Fibroblast of mammary gland (primary cell): ENCODE measurements at regions not wholly inside any gene's neighbourhood (a gene's known extent, or its start where the extent isn't known, plus 50 kb on each side); places are given as distances from the start of the nearest gene placed in this dataset.

Experiments used
- DNase-seq: peaks from one replicate; pipeline ENCODE4 v3.0.0-alpha.2; 2010; ENCODE audit warnings: low read depth
- H3K4me3 ChIP-seq: 2 replicates; pipeline ENCODE4 v1.5.1; 2011; ENCODE audit warnings: low read depth, mild to moderate bottlenecking, low read length, moderate library complexity; ENCODE audit not compliant: control insufficient read depth
- TF ChIP-seq, protein P1 (sequence below): conservative IDR thresholded peaks from 2 replicates; pipeline ENCODE4 v1.5.1; 2011; ENCODE audit warnings: low read depth, low read length, inconsistent platforms; ENCODE audit not compliant: control insufficient read depth, insufficient read depth

DNA sequence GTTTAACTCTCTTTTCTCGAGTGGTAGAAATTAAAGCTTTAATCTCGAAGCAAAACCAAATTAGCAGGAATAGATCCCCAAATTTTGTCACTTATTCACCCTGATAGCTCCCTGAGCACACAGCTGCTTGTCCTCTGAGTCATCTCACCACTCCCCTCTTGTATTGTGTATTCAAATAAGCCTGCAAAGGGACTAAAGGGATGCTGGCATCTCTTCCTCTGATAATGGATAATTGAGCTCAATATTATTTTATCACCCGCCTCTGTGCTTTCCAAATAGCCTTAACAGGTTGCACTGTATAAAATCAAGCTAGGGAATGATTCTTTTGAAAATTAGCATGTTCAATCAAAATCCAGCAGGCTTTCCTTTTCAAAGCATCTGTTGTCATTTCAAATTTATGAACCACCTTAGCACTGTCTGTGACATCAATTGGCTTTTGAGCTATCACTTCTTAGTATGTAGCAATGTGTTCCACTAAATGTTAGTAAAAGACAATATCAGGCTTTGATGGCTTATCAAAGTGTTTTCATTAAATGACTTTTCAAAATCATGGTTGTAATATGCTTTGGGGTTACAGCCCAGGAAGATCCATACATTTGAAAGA, 561.6 kb downstream of the PLA2G4A start:
- TF ChIP-seq, protein P1, sequence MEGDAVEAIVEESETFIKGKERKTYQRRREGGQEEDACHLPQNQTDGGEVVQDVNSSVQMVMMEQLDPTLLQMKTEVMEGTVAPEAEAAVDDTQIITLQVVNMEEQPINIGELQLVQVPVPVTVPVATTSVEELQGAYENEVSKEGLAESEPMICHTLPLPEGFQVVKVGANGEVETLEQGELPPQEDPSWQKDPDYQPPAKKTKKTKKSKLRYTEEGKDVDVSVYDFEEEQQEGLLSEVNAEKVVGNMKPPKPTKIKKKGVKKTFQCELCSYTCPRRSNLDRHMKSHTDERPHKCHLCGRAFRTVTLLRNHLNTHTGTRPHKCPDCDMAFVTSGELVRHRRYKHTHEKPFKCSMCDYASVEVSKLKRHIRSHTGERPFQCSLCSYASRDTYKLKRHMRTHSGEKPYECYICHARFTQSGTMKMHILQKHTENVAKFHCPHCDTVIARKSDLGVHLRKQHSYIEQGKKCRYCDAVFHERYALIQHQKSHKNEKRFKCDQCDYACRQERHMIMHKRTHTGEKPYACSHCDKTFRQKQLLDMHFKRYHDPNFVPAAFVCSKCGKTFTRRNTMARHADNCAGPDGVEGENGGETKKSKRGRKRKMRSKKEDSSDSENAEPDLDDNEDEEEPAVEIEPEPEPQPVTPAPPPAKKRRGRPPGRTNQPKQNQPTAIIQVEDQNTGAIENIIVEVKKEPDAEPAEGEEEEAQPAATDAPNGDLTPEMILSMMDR = no peak
- no peak for DNase-seq
- no peak overlapping the region for H3K4me3 ChIP-seq

DNA sequence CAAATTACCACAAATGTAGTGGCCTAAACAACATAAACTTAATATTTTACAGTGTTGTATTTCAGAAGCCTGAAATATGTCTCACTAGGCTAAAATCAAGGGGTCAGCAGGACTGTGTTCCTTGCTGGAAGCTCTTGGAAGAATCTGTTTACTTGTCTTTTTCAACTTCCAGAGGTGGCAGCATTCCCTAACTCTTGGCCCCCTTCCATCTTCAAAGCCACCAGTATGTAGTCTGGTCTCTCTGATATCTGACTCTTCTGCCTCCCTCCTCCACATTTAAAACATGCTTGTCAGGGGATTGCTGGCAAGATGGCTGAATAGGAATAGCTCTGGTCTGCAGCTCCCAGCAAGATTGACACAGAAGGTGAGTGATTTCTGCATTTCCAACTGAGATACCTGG, 567.5 kb downstream of the PLA2G4A start:
- H3K4me3 ChIP-seq = no peak overlapping the region
- TF ChIP-seq, protein P1 = no peak
- no peak for DNase-seq

DNA sequence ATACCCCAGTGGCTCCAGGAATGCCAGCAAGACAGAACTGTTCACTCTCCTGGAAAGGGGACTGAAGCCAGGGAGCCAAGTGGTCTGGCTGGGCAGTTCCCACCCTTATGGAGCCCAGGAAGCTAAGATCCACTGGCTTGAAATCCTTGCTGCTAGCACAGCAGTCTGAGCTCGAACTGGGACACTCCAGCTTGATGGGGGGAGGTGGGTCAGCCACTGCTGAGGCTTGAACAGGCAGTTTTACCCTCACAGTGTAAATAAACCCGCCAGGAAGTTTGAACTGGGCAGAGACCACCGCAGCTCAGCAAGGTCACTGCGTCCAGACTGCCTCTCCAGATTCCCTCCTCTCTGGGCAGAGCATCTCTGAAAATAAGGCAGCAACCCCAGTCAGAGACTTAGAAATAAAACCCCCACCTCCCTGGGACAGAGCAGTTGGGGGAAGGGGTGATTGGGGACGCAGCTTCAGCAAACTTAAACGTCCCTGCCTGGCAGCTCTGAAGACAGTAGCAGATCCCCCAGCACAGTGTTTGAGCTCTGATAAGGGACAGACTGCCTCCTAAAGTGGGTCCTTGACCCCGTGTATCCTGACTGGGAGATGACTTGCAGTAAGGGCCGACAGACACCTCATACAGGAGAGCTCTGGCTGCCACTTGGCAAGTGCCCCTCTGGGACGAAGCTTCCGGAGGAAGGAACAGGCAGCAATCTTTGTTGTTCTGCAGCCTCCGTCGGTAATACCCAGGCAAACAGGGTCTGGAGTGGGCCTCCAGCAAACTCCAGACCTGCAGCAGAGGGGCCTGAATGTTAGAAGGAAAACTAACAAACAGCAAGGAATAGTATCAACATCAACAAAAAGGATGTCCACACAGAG, 568.4 kb downstream of the PLA2G4A start:
- TF ChIP-seq, protein P1 = no peak
- DNase-seq = no peak
- H3K4me3 ChIP-seq = no peak overlapping the region

DNA sequence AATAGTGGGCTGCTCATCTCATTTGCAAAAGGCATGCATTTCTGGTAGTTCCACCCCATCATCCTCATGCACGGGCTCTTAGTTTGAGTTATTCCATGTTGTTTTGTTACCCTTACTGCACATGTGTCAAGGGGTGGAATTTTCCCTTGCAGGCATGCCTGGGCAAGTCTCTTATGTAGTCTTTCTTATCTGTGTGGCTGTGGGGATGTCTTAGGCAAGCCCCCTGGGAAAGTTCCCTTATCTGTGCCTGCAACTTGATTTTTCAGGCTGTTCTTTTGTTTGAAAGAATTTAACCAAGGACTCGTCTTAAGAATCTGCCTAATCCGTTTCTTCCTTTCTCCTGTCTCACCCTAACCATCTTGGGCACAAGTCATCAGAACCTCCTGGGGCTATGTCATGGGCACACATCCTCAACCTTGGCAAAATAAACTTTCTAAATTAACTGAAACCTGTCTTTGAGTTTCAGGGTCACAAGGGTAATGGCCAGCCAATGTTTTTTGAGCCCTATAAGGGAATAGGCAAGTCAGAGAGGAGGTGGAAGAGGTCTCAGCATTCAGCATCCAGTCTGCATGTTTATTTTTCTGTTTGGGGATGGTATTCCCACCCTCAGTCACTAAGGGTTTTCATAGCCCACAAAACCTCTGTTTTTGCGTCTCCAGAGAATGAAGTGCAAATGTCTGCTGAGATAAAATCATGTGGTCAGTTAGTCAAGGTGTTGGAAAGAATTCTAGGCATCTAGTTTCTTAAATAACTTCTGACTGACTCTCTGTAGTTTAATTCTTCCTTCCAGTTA, 579.7 kb downstream of the PLA2G4A start:
- no peak for DNase-seq
- TF ChIP-seq, protein P1 = no peak
- H3K4me3 ChIP-seq = no peak overlapping the region

DNA sequence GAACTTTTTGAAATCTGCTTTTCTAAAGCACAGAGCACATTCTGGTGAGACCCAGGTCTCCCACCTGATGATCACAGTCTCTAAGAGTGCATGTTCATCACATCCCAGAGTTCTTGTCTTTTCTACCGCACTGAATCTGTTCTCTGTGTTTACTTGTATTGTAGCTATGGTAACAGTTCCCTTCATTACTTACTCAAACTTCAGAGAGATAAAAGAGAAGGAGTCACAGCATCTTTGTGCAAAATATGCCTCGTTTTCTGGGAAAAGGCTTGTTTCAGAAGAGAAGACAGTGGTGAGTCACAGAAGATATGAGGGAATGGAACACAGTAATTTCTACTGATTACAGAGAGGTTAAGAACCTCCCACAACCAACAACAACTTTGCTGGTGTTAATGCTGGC, 580.6 kb downstream of the PLA2G4A start:
- no peak overlapping the region for H3K4me3 ChIP-seq
- peak; percentile 3 for DNase-seq
- TF ChIP-seq, protein P1 = no peak

DNA sequence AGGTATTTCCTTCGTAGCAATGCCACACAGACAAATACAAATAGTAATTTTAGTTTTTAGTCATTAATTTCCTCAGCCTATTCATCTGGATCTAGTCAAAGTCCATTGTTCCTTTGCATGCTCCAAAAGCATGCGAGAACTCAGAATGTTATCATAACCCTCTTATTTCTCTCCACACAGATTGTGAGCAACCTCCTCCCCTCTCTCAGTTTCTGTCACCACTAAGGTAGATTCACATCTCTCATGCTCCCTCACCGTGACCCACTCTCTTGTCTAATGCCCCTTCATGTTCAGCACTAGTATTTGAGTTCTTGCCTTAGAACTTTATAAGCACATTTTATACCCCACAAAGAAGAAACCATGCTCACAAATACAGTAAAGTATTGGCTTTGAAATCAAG, 582.4 kb downstream of the PLA2G4A start:
- TF ChIP-seq, protein P1 = no peak
- no peak overlapping the region for H3K4me3 ChIP-seq
- DNase-seq = no peak
